HG03135 (cell line): ENCODE measurements at regions not wholly inside any gene's neighbourhood (a gene's known extent, or its start where the extent isn't known, plus 50 kb on each side); places are given as distances from the start of the nearest gene placed in this dataset.

Experiments used
- ATAC-seq: cut with Tn5 transposase; IDR thresholded peaks from one replicate; pipeline ENCODE4 v1.9.1; 2021; ENCODE audit warnings: mild to moderate bottlenecking, moderate library complexity; ENCODE audit not compliant: unreplicated experiment

- no peak for ATAC-seq
Measured at GRCh38 chr11:115767047-115767802, 263.0 kb upstream of the CADM1 start.

GRCh38 chr11:115766561-115766960 is 262.3 kb upstream of the CADM1 start:
- no peak for ATAC-seq

GRCh38 chr11:115765803-115766239 is 261.6 kb upstream of the CADM1 start:
- no peak for ATAC-seq

GRCh38 chr11:115764176-115764575 is 260.0 kb upstream of the CADM1 start:
- ATAC-seq: no peak

GRCh38 chr11:115761817-115762216 is 257.6 kb upstream of the CADM1 start:
- no peak for ATAC-seq

GRCh38 chr11:115761348-115761747 is 257.1 kb upstream of the CADM1 start:
- no peak for ATAC-seq

- no peak for ATAC-seq
Measured at GRCh38 chr11:115760461-115761320, 256.5 kb upstream of the CADM1 start.

- no peak for ATAC-seq
Measured at GRCh38 chr11:115759622-115760460, 255.6 kb upstream of the CADM1 start.

GRCh38 chr11:115758011-115758410 is 253.8 kb upstream of the CADM1 start:
- ATAC-seq: no peak

- ATAC-seq: no peak
Measured at GRCh38 chr11:115751243-115752015, 247.2 kb upstream of the CADM1 start.

- no peak for ATAC-seq
Measured at GRCh38 chr11:115745610-115746512, 241.6 kb upstream of the CADM1 start.

- ATAC-seq: no peak
Measured at GRCh38 chr11:115745066-115745465, 240.9 kb upstream of the CADM1 start.

GRCh38 chr11:115743719-115744118 is 239.5 kb upstream of the CADM1 start:
- ATAC-seq: no peak

- no peak for ATAC-seq
Measured at GRCh38 chr11:115741376-115742107, 237.3 kb upstream of the CADM1 start.

- no peak for ATAC-seq
Measured at GRCh38 chr11:115740324-115740723, 236.1 kb upstream of the CADM1 start.

GRCh38 chr11:115739878-115740277 is 235.7 kb upstream of the CADM1 start:
- no peak for ATAC-seq

GRCh38 chr11:115739146-115739545 is 234.9 kb upstream of the CADM1 start:
- ATAC-seq: no peak

- ATAC-seq: no peak
Measured at GRCh38 chr11:115737875-115738274, 233.7 kb upstream of the CADM1 start.

GRCh38 chr11:115736146-115736545 is 231.9 kb upstream of the CADM1 start:
- no peak for ATAC-seq
